HG03565 (cell line): ENCODE measurements at regions not wholly inside any gene's neighbourhood (a gene's known extent, or its start where the extent isn't known, plus 50 kb on each side); places are given as distances from the start of the nearest gene placed in this dataset.
"Not testable (repeated sequence)": the region's sequence is repeated elsewhere in the genome, so short reads cannot be mapped to it uniquely, and the experiment has no call there.

Experiments used
- ATAC-seq: cut with Tn5 transposase; IDR thresholded peaks from one replicate; pipeline ENCODE4 v1.9.1; 2021; ENCODE audit warnings: mild to moderate bottlenecking, moderate library complexity; ENCODE audit not compliant: unreplicated experiment

- not testable (repeated sequence) for ATAC-seq
Measured at GRCh38 chr7:32816409-32816948, 75.1 kb downstream of the KBTBD2 start.

- not testable (repeated sequence) for ATAC-seq
Measured at GRCh38 chr7:32814779-32815178, 76.8 kb downstream of the KBTBD2 start.

GRCh38 chr7:32809871-32810270, 81.7 kb downstream of the KBTBD2 start:
- ATAC-seq: no peak

- no peak for ATAC-seq
Measured at GRCh38 chr7:32809347-32809746, 82.2 kb downstream of the KBTBD2 start.

GRCh38 chr7:32803406-32804141, 88.0 kb downstream of the KBTBD2 start:
- ATAC-seq: no peak

- no peak for ATAC-seq
Measured at GRCh38 chr7:32802305-32802910, 89.2 kb downstream of the KBTBD2 start.

- not testable (repeated sequence) for ATAC-seq
Measured at GRCh38 chr7:32793053-32793452, 98.5 kb downstream of the KBTBD2 start.

GRCh38 chr7:32790766-32791430, 100.7 kb downstream of the KBTBD2 start:
- ATAC-seq: not testable (repeated sequence)

- not testable (repeated sequence) for ATAC-seq
Measured at GRCh38 chr7:32789266-32789665, 102.3 kb downstream of the KBTBD2 start.

GRCh38 chr7:32788174-32788573, 103.4 kb downstream of the KBTBD2 start:
- not testable (repeated sequence) for ATAC-seq

GRCh38 chr7:32785365-32785944, 106.1 kb downstream of the KBTBD2 start:
- not testable (repeated sequence) for ATAC-seq

- ATAC-seq: not testable (repeated sequence)
Measured at GRCh38 chr7:32779895-32780294, 111.7 kb downstream of the KBTBD2 start.

- no peak for ATAC-seq
Measured at GRCh38 chr7:32779167-32779566, 112.4 kb downstream of the KBTBD2 start.

- ATAC-seq: not testable (repeated sequence)
Measured at GRCh38 chr7:32777041-32777666, 114.4 kb downstream of the KBTBD2 start.

GRCh38 chr7:32776318-32776717, 115.2 kb downstream of the KBTBD2 start:
- not testable (repeated sequence) for ATAC-seq

- not testable (repeated sequence) for ATAC-seq
Measured at GRCh38 chr7:32775809-32776208, 115.8 kb downstream of the KBTBD2 start.

- ATAC-seq: no peak
Measured at GRCh38 chr7:32774541-32774951, 117.0 kb downstream of the KBTBD2 start.

- ATAC-seq: not testable (repeated sequence)
Measured at GRCh38 chr7:32768866-32769510, 122.6 kb downstream of the KBTBD2 start.

GRCh38 chr7:32768338-32768737, 123.2 kb downstream of the KBTBD2 start:
- ATAC-seq: not testable (repeated sequence)

GRCh38 chr7:32765649-32766251, 125.8 kb downstream of the KBTBD2 start:
- not testable (repeated sequence) for ATAC-seq
